HG03196 (cell line): ENCODE measurements at regions not wholly inside any gene's neighbourhood (a gene's known extent, or its start where the extent isn't known, plus 50 kb on each side); places are given as distances from the start of the nearest gene placed in this dataset.

Source experiments
- ATAC-seq: cut with Tn5 transposase; IDR thresholded peaks from one replicate; pipeline ENCODE4 v1.9.1; 2021; ENCODE audit not compliant: unreplicated experiment

GRCh38 chr15:97072545-97072944, 742.0 kb downstream of the NR2F2 start:
- ATAC-seq: no peak

- no peak for ATAC-seq
Measured at GRCh38 chr15:97076011-97076410, 745.5 kb downstream of the NR2F2 start.

- no peak for ATAC-seq
Measured at GRCh38 chr15:97077975-97078374, 747.5 kb downstream of the NR2F2 start.

- ATAC-seq: no peak
Measured at GRCh38 chr15:97078591-97078990, 748.1 kb downstream of the NR2F2 start.

GRCh38 chr15:97081666-97082226, 751.2 kb downstream of the NR2F2 start:
- ATAC-seq: no peak

GRCh38 chr15:97082830-97083229, 752.3 kb downstream of the NR2F2 start:
- no peak for ATAC-seq

GRCh38 chr15:97084650-97085049, 754.1 kb downstream of the NR2F2 start:
- no peak for ATAC-seq

GRCh38 chr15:97085731-97086130, 755.2 kb downstream of the NR2F2 start:
- no peak for ATAC-seq

GRCh38 chr15:97087006-97087741, 756.7 kb downstream of the NR2F2 start:
- no peak for ATAC-seq

GRCh38 chr15:97091093-97091492, 760.6 kb downstream of the NR2F2 start:
- ATAC-seq: no peak

GRCh38 chr15:97092656-97093055, 762.2 kb downstream of the NR2F2 start:
- no peak for ATAC-seq

- ATAC-seq: no peak
Measured at GRCh38 chr15:97096303-97096835, 765.9 kb downstream of the NR2F2 start.

- no peak for ATAC-seq
Measured at GRCh38 chr15:97099040-97099439, 768.5 kb downstream of the NR2F2 start.

GRCh38 chr15:97101572-97101971, 771.1 kb downstream of the NR2F2 start:
- no peak for ATAC-seq

GRCh38 chr15:97114900-97115760, 784.6 kb downstream of the NR2F2 start:
- no peak for ATAC-seq

- ATAC-seq: no peak
Measured at GRCh38 chr15:97115761-97116070, 785.2 kb downstream of the NR2F2 start.

- no peak for ATAC-seq
Measured at GRCh38 chr15:97124790-97125189, 794.3 kb downstream of the NR2F2 start.

GRCh38 chr15:97126553-97127233, 796.2 kb downstream of the NR2F2 start:
- no peak for ATAC-seq

- ATAC-seq: no peak
Measured at GRCh38 chr15:97129674-97130073, 799.2 kb downstream of the NR2F2 start.

GRCh38 chr15:97140216-97140615, 809.7 kb downstream of the NR2F2 start:
- no peak for ATAC-seq

GRCh38 chr15:97141360-97141759, 810.9 kb downstream of the NR2F2 start:
- no peak for ATAC-seq
